Endometrium (tissue), 2 donors: ENCODE measurements at regions not wholly inside any gene's neighbourhood (a gene's known extent, or its start where the extent isn't known, plus 50 kb on each side); places are given as distances from the start of the nearest gene placed in this dataset.
A peak's percentile ranks its signal among the peaks of the same experiment; 100 is the strongest.

Source experiments
- FAIRE-seq: peaks from 2 replicates; lab custom pipeline; 2012; peaks lifted over from hg19 to GRCh38; lab: Jason Lieb, UNC
- donor health status: control.
- donor health status: control.

GRCh38 chr10:105872665-105873064, 1231.6 kb downstream of the SORCS3 start:
- no peak for FAIRE-seq

DNA sequence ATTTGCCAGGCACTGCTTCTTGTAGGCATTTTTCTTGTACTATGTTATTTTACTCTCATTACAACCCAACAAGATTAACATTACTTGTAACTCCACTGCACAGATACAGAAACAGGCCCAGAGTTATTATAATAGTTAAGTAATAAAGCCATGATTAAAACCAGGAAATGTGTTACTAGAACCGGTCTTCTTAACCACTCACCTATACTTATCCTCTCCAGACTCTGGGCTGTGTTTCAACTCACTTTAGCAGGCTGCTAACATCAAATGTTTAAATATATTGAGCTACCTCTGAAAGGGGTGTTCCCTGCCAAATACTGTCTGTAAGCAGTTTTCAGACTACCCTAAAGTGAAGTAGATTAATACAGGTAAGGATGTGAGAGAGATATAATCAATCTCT, 1227.8 kb downstream of the SORCS3 start:
- FAIRE-seq: no peak

DNA sequence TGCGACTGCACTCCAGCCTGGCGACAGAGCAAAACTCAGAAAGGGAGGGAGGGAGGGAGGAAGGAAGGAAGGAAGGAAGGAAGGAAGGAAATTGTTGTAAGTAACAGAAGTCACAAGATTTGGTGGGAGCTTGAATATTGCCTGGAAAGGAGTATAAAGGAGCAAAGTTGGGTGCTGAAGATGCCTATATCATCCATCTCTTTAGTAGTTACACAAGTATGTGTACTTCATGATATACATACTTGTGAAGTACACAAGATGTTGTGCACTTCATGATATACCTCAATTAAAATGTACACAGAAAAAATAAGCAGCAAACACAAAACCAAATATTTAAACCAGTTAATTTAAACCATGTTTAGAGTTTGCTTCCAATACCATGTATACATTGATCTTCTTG, 1223.8 kb downstream of the SORCS3 start:
- no peak for FAIRE-seq

- no peak for FAIRE-seq
Observed at GRCh38 chr10:105857268-105858264, 1216.5 kb downstream of the SORCS3 start.

- FAIRE-seq: no peak
Observed at GRCh38 chr10:105855791-105856190, 1214.7 kb downstream of the SORCS3 start.

GRCh38 chr10:105844676-105845570, 1203.8 kb downstream of the SORCS3 start:
- no peak for FAIRE-seq

GRCh38 chr10:105844241-105844640, 1203.2 kb downstream of the SORCS3 start:
- no peak for FAIRE-seq

DNA sequence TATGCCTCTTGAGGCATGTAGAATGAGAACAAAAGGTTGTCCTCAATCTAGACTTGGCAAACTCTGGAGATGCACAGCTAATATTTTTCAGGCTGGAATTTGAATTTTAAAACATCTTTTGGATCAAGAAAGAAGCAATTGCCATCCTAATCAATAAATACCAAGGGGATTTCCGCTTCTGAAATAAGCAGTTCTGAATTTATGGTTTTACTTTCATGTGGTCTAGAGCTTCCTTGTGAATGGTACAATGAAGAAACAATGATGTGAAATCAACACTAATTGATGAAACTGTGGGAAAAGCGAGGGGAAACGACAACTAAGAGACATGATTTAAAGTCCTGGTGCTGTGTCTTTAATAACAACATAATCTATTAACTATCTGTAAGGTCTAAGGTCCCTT, 1202.7 kb downstream of the SORCS3 start:
- no peak for FAIRE-seq

DNA sequence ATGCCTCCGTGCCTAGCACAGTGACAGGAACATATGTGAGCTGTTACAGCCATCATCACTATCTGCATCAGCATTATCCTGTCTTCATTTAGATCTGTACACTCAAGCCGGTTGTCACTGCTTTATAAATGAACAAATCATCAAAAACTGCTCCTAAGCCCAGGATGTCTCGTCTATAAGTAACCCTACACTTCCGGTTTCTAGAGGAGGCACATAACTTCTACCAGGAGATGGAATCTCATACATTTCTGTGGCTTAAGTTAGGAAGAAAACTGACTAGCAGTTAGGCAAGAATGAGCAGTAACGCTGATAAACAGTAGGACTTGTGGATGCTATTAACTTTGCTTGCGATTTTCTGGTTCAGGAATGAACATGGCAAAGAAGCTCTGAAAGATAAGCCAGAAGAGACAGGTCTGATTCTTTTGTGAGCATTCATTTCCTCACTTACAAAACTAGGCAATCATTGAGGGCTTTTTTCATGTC, 1199.2 kb downstream of the SORCS3 start:
- FAIRE-seq: no peak

GRCh38 chr10:105838392-105838791, 1197.3 kb downstream of the SORCS3 start:
- FAIRE-seq: no peak

DNA sequence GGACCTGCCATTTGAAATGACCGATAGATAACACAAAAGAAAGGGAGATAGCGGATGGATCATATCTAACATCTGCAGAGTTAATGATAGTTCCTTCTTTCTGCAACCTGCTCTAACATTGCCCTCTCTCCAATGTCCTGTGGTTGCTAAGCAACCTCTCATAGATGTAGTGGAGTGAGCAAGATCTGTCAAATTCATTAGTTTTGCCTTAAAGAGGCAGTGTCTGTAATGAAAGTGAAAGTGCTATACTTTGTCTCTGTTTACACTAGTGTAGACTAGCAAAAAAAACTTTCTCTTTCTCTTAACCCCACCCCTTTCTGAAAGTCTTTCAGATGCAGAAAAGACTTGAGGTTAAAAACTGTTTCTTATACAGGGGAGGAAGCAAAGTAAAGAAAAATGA, 1196.9 kb downstream of the SORCS3 start:
- FAIRE-seq: no peak

GRCh38 chr10:105834261-105835059, 1193.4 kb downstream of the SORCS3 start:
- FAIRE-seq: peak; percentile 89

DNA sequence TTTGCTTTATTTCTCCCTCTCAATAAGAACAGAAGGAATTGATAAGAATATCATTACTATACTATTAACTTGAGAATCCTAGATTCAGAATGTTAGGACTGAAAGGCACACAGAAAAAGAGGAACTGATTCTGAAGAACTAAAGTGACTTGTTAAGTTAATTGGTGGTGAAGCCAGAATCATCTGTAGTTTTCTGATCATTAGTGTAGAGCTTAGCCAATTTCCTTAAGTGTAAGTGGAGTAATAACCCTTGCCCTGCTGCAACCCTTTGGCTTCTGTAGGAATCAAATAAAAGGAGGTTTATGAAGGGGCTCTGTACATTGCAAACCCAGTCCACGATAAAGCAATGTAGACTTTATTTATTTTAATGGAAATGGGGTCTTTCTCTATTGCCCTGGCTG, 1186.0 kb downstream of the SORCS3 start:
- no peak for FAIRE-seq

GRCh38 chr10:105807935-105808587, 1167.0 kb downstream of the SORCS3 start:
- no peak for FAIRE-seq

GRCh38 chr10:105803206-105803605, 1162.1 kb downstream of the SORCS3 start:
- no peak for FAIRE-seq

GRCh38 chr10:105800641-105801040, 1159.6 kb downstream of the SORCS3 start:
- FAIRE-seq: no peak

DNA sequence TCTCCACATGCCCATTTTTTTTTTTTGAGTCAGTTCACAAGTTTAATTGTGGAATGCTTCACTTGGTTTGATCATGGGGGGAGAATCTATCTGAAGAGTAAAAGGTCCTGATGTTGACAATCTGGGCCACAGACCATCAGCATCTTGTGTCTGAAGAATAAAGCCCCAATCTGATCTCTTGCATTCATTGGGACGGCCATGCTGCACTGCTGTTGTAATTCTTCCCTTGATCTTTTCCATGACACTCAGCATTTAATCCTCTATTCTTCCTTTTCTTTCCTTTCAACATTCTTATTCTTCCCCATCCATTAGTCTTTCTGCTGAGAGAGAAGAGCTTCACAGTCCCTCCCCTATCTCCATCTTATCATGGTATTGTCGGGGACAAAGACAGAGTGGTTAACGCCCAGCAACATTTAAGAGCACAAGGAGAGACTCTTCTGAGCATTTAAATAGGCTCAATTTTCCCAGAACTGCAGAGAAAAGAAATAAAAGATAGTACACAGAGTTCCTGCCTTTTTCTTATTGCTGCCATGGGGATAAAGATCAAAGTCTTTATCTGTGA, 1157.3 kb downstream of the SORCS3 start:
- no peak for FAIRE-seq

GRCh38 chr10:105797234-105797890, 1156.3 kb downstream of the SORCS3 start:
- FAIRE-seq: no peak

DNA sequence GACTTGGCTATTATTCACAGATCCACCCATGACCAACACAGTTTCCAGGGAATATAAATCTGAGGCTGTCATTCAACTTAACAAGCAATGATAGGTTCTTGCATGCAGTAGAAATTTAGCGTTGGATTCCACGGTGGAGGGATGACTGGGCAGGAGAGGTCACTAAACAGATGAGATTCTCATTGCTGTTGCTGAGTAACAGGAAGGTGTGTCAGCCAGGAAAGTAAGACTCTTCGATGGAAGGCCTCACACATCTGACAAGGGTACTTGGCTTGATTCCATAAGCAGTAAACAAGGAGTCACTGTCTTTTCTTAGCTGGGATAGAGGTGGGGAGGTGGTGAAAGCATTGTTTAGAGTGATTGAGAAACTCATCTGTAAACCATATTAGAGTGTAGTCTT, 1152.0 kb downstream of the SORCS3 start:
- no peak for FAIRE-seq

DNA sequence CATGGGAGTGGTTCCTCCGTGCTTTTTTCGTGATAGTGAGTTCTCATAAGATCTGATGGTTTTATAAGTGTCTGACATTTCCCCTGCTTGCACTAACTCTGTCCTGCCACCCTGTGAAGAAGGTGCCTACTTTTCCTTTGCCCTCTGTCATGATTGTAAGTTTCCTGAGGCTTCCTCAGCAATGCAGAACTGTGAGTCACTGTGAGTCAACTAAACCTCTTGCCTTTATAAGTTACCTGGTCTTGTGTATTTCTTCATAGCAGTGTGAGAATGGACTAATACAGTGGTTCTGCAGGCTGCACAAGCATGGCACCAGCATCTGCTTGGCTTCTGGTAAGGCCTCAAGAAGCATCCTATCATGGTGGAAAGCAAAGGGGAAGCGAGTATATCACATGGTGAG, 1144.6 kb downstream of the SORCS3 start:
- FAIRE-seq: no peak
